Mucosa of descending colon (tissue), 3 donors: ENCODE measurements at regions not wholly inside any gene's neighbourhood (a gene's known extent, or its start where the extent isn't known, plus 50 kb on each side); places are given as distances from the start of the nearest gene placed in this dataset.

ENCODE experiments used
- ATAC-seq: fragments of 200-7000 bp; cut with Tn5 transposase; one replicate; pipeline ENCODE4 v1.9.1; 2020; ENCODE audit warnings: mild to moderate bottlenecking, moderate library complexity
- DNase-seq, 3 donors: peaks; one replicate each; pipeline ENCODE4 v3.0.0-alpha.2; 2020
- H3K36me3 ChIP-seq: fragments of 200-600 bp; one replicate; pipeline ENCODE4 v1.8.0; 2021; ENCODE audit warnings: low read depth, mild to moderate bottlenecking
- H3K4me1 ChIP-seq: fragments of 200-600 bp; one replicate; pipeline ENCODE4 v1.8.0; 2021; ENCODE audit warnings: low read depth, mild to moderate bottlenecking
- H3K4me3 ChIP-seq: fragments of 200-600 bp; one replicate; pipeline ENCODE4 v1.8.0; 2021; ENCODE audit warnings: mild to moderate bottlenecking
- H3K9me3 ChIP-seq: fragments of 200-600 bp; one replicate; pipeline ENCODE4 v1.8.0; 2021; ENCODE audit warnings: mild to moderate bottlenecking
- intact Hi-C, 2 donors: fragments of 100-400 bp; cut with DNase I in 1 of 2; cut with micrococcal nuclease in 1 of 2; formaldehyde crosslinking; loops; one replicate each; pipeline versions ENCODE4 v1.11.0 to v1.11.1; 2022; cut with DNase I, micrococcal nuclease
- TF ChIP-seq, protein P1 (sequence below): fragments of 200-600 bp; IDR thresholded peaks from one replicate; pipeline ENCODE4 v1.8.0; 2022; ENCODE audit warnings: antibody characterized with exemption, mild to moderate bottlenecking
- donor health status: DM: no; HTN: no; CAD: no; lungs with moderate emphysema.
- donor health status: DM: no; HTN: no; CAD: no.
- donor health status: DM: no; HTN: yes; CAD: no.

DNA sequence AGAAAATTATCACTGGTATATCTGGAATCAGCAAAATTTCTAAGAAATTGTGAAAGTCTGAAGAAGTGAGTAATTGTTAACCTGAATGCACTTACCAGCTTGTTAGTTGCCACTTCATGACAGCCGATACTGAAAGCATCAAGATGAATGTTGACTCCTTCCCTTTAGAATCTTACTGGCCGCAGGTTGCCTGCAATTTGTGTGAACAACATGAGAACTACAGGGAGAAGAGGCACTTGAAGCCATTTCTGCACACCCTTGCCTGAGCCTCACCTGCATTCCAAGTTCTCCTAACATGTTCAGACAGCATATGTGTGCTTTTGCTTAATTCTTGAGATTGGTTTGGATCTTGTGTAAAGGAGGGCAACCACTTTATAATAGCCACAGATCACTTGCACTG, 59.2 kb upstream of the SSX2IP start:
- ATAC-seq: no peak
- H3K9me3 ChIP-seq: no peaks in the 10 kb centered on the region
- no peaks in the 10 kb centered on the region for H3K4me1 ChIP-seq
- no peak for DNase-seq
- H3K36me3 ChIP-seq: no peaks in the 10 kb centered on the region
- no peak overlapping the region for H3K4me3 ChIP-seq
- intact Hi-C loops: no loop called here
- TF ChIP-seq, protein P1, sequence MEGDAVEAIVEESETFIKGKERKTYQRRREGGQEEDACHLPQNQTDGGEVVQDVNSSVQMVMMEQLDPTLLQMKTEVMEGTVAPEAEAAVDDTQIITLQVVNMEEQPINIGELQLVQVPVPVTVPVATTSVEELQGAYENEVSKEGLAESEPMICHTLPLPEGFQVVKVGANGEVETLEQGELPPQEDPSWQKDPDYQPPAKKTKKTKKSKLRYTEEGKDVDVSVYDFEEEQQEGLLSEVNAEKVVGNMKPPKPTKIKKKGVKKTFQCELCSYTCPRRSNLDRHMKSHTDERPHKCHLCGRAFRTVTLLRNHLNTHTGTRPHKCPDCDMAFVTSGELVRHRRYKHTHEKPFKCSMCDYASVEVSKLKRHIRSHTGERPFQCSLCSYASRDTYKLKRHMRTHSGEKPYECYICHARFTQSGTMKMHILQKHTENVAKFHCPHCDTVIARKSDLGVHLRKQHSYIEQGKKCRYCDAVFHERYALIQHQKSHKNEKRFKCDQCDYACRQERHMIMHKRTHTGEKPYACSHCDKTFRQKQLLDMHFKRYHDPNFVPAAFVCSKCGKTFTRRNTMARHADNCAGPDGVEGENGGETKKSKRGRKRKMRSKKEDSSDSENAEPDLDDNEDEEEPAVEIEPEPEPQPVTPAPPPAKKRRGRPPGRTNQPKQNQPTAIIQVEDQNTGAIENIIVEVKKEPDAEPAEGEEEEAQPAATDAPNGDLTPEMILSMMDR: no peak

DNA sequence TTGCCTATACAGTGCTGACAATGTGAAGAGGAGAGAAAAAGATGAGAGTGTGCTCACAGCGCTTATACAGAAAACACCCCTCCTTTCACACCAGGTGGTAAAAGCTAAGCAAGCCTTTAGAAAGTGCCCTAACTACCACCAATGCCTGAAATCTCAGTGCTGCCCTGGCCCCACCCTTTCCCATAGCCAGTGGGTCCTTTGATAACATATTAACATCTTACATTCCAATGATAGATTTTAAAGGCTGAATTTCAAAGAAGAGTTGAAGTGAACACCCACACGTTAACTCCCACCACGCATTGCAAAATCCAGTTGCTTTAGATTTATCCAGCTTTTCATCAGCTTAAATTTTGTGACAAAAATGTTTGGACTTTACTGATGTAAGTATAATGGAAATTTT, 58.1 kb upstream of the SSX2IP start:
- TF ChIP-seq, protein P1: no peak
- Histone ChIP-seq H3K4me3 (no peak overlapping the region), H3K36me3 (no peaks in the 10 kb centered on the region), H3K9me3 (no peaks in the 10 kb centered on the region), H3K4me1 (no peaks in the 10 kb centered on the region)
- DNase-seq: no peak
- intact Hi-C loops: no loop called here
- no peak for ATAC-seq

DNA sequence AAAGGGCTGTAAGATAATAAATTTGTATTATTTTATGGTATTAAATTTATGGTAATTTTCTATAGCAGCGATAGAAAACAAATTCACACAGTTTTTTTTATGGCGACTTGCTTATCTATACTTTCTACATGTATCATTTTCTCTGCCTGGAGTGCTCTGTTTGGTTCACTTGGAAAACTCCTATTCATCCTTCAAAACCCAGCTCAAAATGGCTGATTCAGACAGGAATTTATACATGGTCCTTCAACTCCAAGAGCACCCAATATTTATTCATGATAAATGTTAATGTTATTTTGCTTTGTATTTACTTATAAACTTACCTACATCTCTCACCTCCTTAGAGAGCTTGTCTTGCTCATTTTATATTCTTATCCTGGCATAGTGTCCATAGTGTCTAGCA, 55.6 kb upstream of the SSX2IP start:
- intact Hi-C loops: no loop called here
- DNase-seq (no peak), ATAC-seq (no peak)
- Histone ChIP-seq H3K36me3 (no peaks in the 10 kb centered on the region), H3K4me1 (no peaks in the 10 kb centered on the region), H3K9me3 (no peaks in the 10 kb centered on the region), H3K4me3 (no peak overlapping the region)
- TF ChIP-seq, protein P1: no peak

- Histone ChIP-seq H3K36me3 (no peaks in the 10 kb centered on the region), H3K9me3 (no peaks in the 10 kb centered on the region), H3K4me1 (no peaks in the 10 kb centered on the region), H3K4me3 (no peak overlapping the region)
- TF ChIP-seq, protein P1: no peak
- ATAC-seq (peak; percentile 35), DNase-seq (no peak)
- intact Hi-C loops: no loop called here
These were observed 53.6 kb upstream of the SSX2IP start for GRCh38 chr1:84743896-84744295.

- ATAC-seq (no peak), DNase-seq (no peak)
- TF ChIP-seq, protein P1: no peak
- intact Hi-C loops: no loop called here
- no peaks in the 10 kb centered on the region for H3K4me1 ChIP-seq
- no peaks in the 10 kb centered on the region for H3K9me3 ChIP-seq
- no peak overlapping the region for H3K4me3 ChIP-seq
- H3K36me3 ChIP-seq: no peaks in the 10 kb centered on the region
These were observed 52.4 kb upstream of the SSX2IP start for GRCh38 chr1:84742653-84743052.

- Histone ChIP-seq H3K4me3 (no peak overlapping the region), H3K9me3 (no peaks in the 10 kb centered on the region), H3K4me1 (no peaks in the 10 kb centered on the region), H3K36me3 (no peaks in the 10 kb centered on the region)
- TF ChIP-seq, protein P1: no peak
- intact Hi-C loops: no loop called here
- no peak for ATAC-seq
- no peak for DNase-seq
These were observed 49.9 kb upstream of the SSX2IP start for GRCh38 chr1:84740050-84740714.
